ENCODE measurements at regions not wholly inside any gene's neighbourhood (a gene's known extent, or its start where the extent isn't known, plus 50 kb on each side); places are given as distances from the start of the nearest gene placed in this dataset.

DNA sequence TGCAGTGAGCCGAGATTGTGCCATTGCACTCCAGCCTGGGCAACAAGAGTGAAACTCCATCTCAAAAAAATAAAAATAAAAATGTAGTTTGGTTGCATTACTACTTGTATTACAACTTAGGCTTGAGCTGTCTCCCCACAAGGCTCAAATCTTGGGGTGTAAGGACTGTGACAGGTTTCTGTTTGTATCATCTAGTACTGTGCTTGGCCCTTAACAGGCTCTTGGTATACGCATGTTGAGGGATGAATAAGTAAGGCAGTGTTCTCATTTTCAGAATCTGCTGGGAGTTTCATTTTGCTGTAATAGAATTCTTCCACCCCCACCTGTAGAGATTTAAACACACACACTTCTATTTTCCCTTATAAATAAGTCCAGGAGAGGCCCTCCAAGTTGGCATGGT is 289.4 kb upstream of the EEF2KMT start:
- no peak for TF ChIP-seq CEBPB (IDR thresholded peaks at IDR 0.05)
- TF ChIP-seq, protein P1, sequence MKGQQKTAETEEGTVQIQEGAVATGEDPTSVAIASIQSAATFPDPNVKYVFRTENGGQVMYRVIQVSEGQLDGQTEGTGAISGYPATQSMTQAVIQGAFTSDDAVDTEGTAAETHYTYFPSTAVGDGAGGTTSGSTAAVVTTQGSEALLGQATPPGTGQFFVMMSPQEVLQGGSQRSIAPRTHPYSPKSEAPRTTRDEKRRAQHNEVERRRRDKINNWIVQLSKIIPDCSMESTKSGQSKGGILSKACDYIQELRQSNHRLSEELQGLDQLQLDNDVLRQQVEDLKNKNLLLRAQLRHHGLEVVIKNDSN (IDR thresholded peaks at IDR 0.05), result no peak
- TF ChIP-seq RAD21 (IDR thresholded peaks at IDR 0.05; ENCODE audit: low read depth), result no peak
- TF ChIP-seq EGR1 (IDR thresholded peaks at IDR 0.05), result no peak
- TF ChIP-seq TCF12 (IDR thresholded peaks at IDR 0.05; ENCODE audit: low read depth), result no peak
- TF ChIP-seq, protein P2, sequence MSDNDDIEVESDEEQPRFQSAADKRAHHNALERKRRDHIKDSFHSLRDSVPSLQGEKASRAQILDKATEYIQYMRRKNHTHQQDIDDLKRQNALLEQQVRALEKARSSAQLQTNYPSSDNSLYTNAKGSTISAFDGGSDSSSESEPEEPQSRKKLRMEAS (IDR thresholded peaks at IDR 0.05), result no peak
- no peak for TF ChIP-seq YY1 (IDR thresholded peaks at IDR 0.05; ENCODE audit: low read depth)
- TF ChIP-seq TEAD4 (IDR thresholded peaks at IDR 0.05), result no peak

Data from Ishikawa (cell line).